ENCODE measurements at regions not wholly inside any gene's neighbourhood (a gene's known extent, or its start where the extent isn't known, plus 50 kb on each side); places are given as distances from the start of the nearest gene placed in this dataset.

DNA sequence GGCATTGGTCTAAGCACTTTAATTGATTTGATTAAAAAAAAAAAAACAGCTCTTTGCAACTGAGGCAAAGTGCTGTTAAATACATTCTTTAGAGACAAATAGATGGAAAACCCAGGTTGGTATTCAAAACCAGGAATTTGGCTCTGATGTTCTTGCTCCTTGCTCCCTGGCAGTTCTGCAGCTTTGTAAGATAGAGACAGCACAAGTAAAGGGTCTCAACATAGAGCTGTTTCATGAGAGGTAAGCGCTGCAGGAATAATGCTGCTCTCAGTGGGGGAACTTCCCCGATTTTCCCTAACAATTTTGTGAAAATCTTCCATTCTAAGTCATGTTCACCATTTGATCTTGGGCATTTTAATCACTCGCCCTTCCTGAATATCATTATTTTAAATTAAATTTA, 479.5 kb upstream of the HS3ST1 start:
- CTCF ChIA-PET = interaction anchor here (0.7 kb wide), 1 partner anchor 134 kb away, joined by 7 read pairs; no protein-coding TSS in a partner anchor
- POLR2A ChIA-PET = no interaction called here
- Histone ChIP-seq H3K9me3 (ENCODE audit: control insufficient read depth, insufficient read depth, low read depth, low read length) (no peaks in the 10 kb centered on the region), H3K4me1 (ENCODE audit: control insufficient read depth, insufficient read depth, low read length) (no peaks in the 10 kb centered on the region), H3K27ac (ENCODE audit: extremely low read depth, low read depth, low read length) (no peak overlapping the region), H3K4me3 (ENCODE audit: low read depth, low read length) (no peak overlapping the region), H3K36me3 (ENCODE audit: control insufficient read depth in 2 of 2, insufficient read depth in 1 of 2, low read length in 2 of 2) (no peaks in the 10 kb centered on the region)
- TF ChIP-seq ZXDB (tag by site-specific recombination; IDR thresholded peaks at IDR 0.05) = no peak
- no peak for TF ChIP-seq ZFHX2 (tag by site-specific recombination; conservative IDR thresholded peaks at IDR 0.05)
- no peak for TF ChIP-seq ZNF549 (tag by site-specific recombination; IDR thresholded peaks at IDR 0.05)
- TF ChIP-seq, protein P1, sequence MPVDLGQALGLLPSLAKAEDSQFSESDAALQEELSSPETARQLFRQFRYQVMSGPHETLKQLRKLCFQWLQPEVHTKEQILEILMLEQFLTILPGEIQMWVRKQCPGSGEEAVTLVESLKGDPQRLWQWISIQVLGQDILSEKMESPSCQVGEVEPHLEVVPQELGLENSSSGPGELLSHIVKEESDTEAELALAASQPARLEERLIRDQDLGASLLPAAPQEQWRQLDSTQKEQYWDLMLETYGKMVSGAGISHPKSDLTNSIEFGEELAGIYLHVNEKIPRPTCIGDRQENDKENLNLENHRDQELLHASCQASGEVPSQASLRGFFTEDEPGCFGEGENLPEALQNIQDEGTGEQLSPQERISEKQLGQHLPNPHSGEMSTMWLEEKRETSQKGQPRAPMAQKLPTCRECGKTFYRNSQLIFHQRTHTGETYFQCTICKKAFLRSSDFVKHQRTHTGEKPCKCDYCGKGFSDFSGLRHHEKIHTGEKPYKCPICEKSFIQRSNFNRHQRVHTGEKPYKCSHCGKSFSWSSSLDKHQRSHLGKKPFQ (tag by site-specific recombination; IDR thresholded peaks at IDR 0.05) = no peak
- TF ChIP-seq, protein P2, sequence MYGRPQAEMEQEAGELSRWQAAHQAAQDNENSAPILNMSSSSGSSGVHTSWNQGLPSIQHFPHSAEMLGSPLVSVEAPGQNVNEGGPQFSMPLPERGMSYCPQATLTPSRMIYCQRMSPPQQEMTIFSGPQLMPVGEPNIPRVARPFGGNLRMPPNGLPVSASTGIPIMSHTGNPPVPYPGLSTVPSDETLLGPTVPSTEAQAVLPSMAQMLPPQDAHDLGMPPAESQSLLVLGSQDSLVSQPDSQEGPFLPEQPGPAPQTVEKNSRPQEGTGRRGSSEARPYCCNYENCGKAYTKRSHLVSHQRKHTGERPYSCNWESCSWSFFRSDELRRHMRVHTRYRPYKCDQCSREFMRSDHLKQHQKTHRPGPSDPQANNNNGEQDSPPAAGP (tag by site-specific recombination; IDR thresholded peaks at IDR 0.05) = no peak
- no peak for TF ChIP-seq IKZF3 (tag by site-specific recombination; IDR thresholded peaks at IDR 0.05)
- TF ChIP-seq ZNF792 (tag by site-specific recombination; IDR thresholded peaks at IDR 0.05) = no peak
- TF ChIP-seq MEIS1 (CRISPR knock-in tag; IDR thresholded peaks at IDR 0.05; ENCODE audit: borderline replicate concordance) = no peak
- no peak for TF ChIP-seq ZNF837 (tag by site-specific recombination; IDR thresholded peaks at IDR 0.05)
- TF ChIP-seq ZNF23 (tag by site-specific recombination; IDR thresholded peaks at IDR 0.05; ENCODE audit: borderline replicate concordance) = no peak
- TF ChIP-seq, protein P3, sequence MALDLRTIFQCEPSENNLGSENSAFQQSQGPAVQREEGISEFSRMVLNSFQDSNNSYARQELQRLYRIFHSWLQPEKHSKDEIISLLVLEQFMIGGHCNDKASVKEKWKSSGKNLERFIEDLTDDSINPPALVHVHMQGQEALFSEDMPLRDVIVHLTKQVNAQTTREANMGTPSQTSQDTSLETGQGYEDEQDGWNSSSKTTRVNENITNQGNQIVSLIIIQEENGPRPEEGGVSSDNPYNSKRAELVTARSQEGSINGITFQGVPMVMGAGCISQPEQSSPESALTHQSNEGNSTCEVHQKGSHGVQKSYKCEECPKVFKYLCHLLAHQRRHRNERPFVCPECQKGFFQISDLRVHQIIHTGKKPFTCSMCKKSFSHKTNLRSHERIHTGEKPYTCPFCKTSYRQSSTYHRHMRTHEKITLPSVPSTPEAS (tag by site-specific recombination; IDR thresholded peaks at IDR 0.05) = no peak
- no peak for TF ChIP-seq ZNF354C (tag by site-specific recombination; IDR thresholded peaks at IDR 0.05; ENCODE audit: borderline replicate concordance, low read depth)
- TF ChIP-seq ZNF19 (tag by site-specific recombination; IDR thresholded peaks at IDR 0.05; ENCODE audit: low read depth) = no peak
- TF ChIP-seq YY1 (tag by site-specific recombination; IDR thresholded peaks at IDR 0.05) = no peak
- no peak for TF ChIP-seq ZNF391 (tag by site-specific recombination; IDR thresholded peaks at IDR 0.05; ENCODE audit: borderline replicate concordance, low read depth)

DNA sequence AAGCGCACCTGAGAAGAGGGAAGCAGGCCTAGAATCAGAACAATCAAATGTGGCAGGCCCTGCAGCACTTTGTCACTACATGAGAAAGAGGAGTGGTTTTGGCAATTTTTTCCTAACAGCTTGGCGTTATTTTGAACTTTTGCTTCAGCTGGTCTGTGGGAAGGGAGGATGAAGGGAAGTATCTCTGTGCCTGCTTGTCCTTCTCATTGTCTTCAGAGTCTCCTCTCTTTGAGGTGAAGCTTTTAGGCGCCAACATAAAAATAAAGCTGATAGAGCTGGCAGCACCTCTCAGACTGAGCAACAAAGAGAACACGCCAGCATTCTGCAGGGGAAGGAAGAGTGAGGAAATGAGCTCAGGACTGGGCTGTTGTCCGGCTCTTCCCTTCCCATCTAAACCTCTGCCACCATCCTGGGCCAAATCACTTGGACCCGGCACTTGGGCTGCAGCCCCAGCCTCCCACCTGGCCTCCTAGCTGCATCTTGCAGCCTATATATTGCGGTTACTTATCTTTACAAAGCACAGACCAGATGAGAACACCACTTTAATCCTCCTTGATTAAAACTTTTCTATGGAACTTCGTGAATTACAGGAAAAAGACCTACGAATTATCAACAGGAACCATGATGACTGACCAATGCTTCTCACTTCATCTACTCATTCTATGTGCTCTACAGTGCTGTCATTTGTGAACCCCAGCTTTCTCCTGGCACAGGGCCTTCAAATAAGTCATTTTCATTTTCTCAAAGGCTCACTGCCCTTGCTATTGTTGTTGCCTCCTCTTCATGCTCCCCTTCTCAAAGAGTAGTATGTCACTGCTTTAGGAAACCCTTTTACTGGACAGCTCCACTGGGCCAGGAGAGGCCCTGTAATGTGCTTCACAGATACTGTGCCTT, 476.4 kb upstream of the HS3ST1 start:
- POLR2A ChIA-PET = no interaction called here
- Histone ChIP-seq H3K4me3 (ENCODE audit: low read depth, low read length) (no peak overlapping the region), H3K36me3 (ENCODE audit: control insufficient read depth in 2 of 2, insufficient read depth in 1 of 2, low read length in 2 of 2) (no peaks in the 10 kb centered on the region), H3K27ac (ENCODE audit: extremely low read depth, low read depth, low read length) (no peak overlapping the region), H3K9me3 (ENCODE audit: control insufficient read depth, insufficient read depth, low read depth, low read length) (no peaks in the 10 kb centered on the region), H3K4me1 (ENCODE audit: control insufficient read depth, insufficient read depth, low read length) (no peaks in the 10 kb centered on the region)
- CTCF ChIA-PET = no interaction called here
- TF ChIP-seq, protein P4, sequence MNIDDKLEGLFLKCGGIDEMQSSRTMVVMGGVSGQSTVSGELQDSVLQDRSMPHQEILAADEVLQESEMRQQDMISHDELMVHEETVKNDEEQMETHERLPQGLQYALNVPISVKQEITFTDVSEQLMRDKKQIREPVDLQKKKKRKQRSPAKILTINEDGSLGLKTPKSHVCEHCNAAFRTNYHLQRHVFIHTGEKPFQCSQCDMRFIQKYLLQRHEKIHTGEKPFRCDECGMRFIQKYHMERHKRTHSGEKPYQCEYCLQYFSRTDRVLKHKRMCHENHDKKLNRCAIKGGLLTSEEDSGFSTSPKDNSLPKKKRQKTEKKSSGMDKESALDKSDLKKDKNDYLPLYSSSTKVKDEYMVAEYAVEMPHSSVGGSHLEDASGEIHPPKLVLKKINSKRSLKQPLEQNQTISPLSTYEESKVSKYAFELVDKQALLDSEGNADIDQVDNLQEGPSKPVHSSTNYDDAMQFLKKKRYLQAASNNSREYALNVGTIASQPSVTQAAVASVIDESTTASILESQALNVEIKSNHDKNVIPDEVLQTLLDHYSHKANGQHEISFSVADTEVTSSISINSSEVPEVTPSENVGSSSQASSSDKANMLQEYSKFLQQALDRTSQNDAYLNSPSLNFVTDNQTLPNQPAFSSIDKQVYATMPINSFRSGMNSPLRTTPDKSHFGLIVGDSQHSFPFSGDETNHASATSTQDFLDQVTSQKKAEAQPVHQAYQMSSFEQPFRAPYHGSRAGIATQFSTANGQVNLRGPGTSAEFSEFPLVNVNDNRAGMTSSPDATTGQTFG (tag by site-specific recombination; IDR thresholded peaks at IDR 0.05; ENCODE audit: borderline replicate concordance) = no peak
- TF ChIP-seq, protein P5, sequence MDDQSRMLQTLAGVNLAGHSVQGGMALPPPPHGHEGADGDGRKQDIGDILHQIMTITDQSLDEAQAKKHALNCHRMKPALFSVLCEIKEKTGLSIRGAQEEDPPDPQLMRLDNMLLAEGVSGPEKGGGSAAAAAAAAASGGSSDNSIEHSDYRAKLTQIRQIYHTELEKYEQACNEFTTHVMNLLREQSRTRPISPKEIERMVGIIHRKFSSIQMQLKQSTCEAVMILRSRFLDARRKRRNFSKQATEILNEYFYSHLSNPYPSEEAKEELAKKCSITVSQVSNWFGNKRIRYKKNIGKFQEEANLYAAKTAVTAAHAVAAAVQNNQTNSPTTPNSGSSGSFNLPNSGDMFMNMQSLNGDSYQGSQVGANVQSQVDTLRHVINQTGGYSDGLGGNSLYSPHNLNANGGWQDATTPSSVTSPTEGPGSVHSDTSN (CRISPR knock-in tag; IDR thresholded peaks at IDR 0.05) = no peak
- TF ChIP-seq ZNF311 (tag by site-specific recombination; IDR thresholded peaks at IDR 0.05; ENCODE audit: borderline replicate concordance) (no peak), ZNF830 (tag by site-specific recombination; IDR thresholded peaks at IDR 0.05; ENCODE audit: low read depth) (no peak), GLIS2 (tag by site-specific recombination; IDR thresholded peaks at IDR 0.05) (no peak), ZNF341 (tag by site-specific recombination; IDR thresholded peaks at IDR 0.05; ENCODE audit: low read depth) (no peak), SCRT2 (tag by site-specific recombination; IDR thresholded peaks at IDR 0.05) (no peak)
- TF ChIP-seq, protein P6, sequence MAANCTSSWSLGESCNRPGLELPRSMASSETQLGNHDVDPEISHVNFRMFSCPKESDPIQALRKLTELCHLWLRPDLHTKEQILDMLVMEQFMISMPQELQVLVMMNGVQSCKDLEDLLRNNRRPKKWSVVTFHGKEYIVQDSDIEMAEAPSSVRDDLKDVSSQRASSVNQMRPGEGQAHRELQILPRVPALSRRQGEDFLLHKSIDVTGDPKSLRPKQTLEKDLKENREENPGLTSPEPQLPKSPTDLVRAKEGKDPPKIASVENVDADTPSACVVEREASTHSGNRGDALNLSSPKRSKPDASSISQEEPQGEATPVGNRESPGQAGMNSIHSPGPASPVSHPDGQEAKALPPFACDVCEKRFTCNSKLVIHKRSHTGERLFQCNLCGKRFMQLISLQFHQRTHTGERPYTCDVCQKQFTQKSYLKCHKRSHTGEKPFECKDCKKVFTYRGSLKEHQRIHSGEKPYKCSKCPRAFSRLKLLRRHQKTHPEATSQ (tag by site-specific recombination; IDR thresholded peaks at IDR 0.05) = no peak
- TF ChIP-seq, protein P7, sequence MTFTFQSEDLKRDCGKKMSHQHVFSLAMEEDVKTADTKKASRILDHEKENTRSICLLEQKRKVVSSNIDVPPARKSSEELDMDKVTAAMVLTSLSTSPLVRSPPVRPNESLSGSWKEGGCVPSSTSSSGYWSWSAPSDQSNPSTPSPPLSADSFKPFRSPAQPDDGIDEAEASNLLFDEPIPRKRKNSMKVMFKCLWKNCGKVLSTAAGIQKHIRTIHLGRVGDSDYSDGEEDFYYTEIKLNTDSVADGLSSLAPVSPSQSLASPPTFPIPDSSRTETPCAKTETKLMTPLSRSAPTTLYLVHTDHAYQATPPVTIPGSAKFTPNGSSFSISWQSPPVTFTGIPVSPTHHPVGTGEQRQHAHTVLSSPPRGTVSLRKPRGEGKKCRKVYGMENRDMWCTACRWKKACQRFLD (tag by site-specific recombination; IDR thresholded peaks at IDR 0.05) = no peak
